OCI-LY3 (cell line): ENCODE measurements at regions not wholly inside any gene's neighbourhood (a gene's known extent, or its start where the extent isn't known, plus 50 kb on each side); places are given as distances from the start of the nearest gene placed in this dataset.

Experiments
- H2AFZ ChIP-seq: fragments of 200-600, 300-600 bp; shearing (Covaris generic); 2 replicates; pipeline ENCODE4 v1.6.0; 2014; ENCODE audit warnings: antibody characterized with exemption, low read depth, low read length
- H3K27ac ChIP-seq: fragments of 200-600, 300-600 bp; sonication (generic); 2 replicates; pipeline ENCODE4 v1.5.1; 2014; ENCODE audit warnings: mild to moderate bottlenecking, low read length, moderate library complexity, mixed read lengths
- H3K27me3 ChIP-seq: fragments of 200-600, 300-600 bp; sonication (generic); 2 replicates; pipeline ENCODE4 v1.6.1; 2014; ENCODE audit warnings: low read depth, low read length, mixed read lengths
- H3K36me3 ChIP-seq: fragments of 200-600, 300-600 bp; sonication (generic); replicated peaks from 2 replicates; pipeline ENCODE3; 2014; ENCODE audit warnings: low read depth, low read length, mixed read lengths
- H3K4me1 ChIP-seq: fragments of 300-600, 200-600 bp; sonication (generic); 2 replicates; pipeline ENCODE4 v1.6.1; 2014; ENCODE audit warnings: low read length, mixed read lengths
- H3K4me2 ChIP-seq: fragments of 200-600, 300-600 bp; sonication (generic); 2 replicates; pipeline ENCODE4 v1.6.1; 2014; ENCODE audit warnings: low read length, mixed read lengths
- H3K4me3 ChIP-seq: fragments of 300-600, 200-600 bp; sonication (generic); 2 replicates; pipeline ENCODE4 v1.5.1; 2014; ENCODE audit warnings: antibody characterized with exemption, mild to moderate bottlenecking, low read length, moderate library complexity
- H3K79me2 ChIP-seq: fragments of 300-600, 200-600 bp; shearing (Covaris generic); 2 replicates; pipeline ENCODE4 v1.6.1; 2014; ENCODE audit warnings: mild to moderate bottlenecking, low read length, mixed read lengths
- H3K9ac ChIP-seq: fragments of 300-600, 200-600 bp; shearing (Covaris generic); 2 replicates; pipeline ENCODE4 v1.6.0; 2014; ENCODE audit warnings: mild to moderate bottlenecking, low read length, moderate library complexity
- H3K9me3 ChIP-seq: fragments of 200-600, 300-600 bp; shearing (Covaris generic); 2 replicates; pipeline ENCODE4 v1.6.1; 2014; ENCODE audit warnings: low read length, mixed read lengths; ENCODE audit not compliant: insufficient read depth
- H4K20me1 ChIP-seq: fragments of 200-600, 300-600 bp; sonication (generic); 2 replicates; pipeline ENCODE4 v1.6.1; 2016; ENCODE audit warnings: low read length, mixed read lengths; ENCODE audit not compliant: insufficient read depth
- EZH2phosphoT487 ChIP-seq: fragments of 200-600 bp; shearing (Covaris generic); IDR thresholded peaks from 2 replicates; pipeline ENCODE4 v1.6.1; 2018; ENCODE audit warnings: antibody characterized with exemption, mixed run types, low read depth
- TF ChIP-seq, protein P1 (sequence below): fragments of 200-600, 300-600 bp; sonication (generic); IDR thresholded peaks from 2 replicates; pipeline ENCODE4 v1.5.1; 2014; ENCODE audit warnings: antibody characterized with exemption, low read length, low read depth

DNA sequence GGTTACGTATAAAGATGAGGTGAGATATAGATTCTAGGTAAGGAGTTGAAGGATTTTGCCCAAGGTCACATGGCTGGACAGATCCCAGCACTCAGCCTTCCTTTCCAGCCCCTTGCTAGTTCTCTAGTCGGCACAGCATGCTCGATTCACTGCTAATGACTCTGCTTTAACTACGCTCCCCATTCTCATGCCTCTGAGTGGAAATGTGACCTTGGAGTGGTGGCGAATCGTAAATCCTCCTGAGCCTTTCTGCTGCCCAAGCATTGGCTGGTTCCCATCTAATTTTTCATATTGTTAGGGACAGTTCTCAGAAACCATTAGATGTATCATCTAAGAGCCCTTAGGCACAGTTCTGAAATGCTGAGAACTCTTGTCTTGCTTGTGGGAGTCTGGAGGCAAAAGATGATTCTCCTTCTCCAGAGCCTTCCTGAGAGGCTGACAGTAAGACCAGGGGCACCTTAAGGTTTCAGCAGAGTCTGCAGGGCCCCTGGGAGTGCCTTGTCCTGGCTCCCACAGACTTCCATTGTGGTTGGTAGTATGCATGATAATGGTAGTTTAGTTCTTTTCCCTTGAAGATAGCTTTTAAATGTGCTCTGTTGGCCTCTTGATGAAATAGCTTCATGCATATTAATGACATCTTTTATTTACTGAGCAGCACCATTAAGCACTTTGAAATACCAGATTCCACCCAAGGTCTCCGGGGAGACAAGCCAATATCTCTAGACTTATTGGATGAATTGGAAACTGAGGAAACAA, 377.8 kb upstream of the SLC14A2 start:
- Histone ChIP-seq H3K27me3 (peaks cover 6% of the 10 kb centered on the region), H3K36me3 (no peaks in the 10 kb centered on the region)

DNA sequence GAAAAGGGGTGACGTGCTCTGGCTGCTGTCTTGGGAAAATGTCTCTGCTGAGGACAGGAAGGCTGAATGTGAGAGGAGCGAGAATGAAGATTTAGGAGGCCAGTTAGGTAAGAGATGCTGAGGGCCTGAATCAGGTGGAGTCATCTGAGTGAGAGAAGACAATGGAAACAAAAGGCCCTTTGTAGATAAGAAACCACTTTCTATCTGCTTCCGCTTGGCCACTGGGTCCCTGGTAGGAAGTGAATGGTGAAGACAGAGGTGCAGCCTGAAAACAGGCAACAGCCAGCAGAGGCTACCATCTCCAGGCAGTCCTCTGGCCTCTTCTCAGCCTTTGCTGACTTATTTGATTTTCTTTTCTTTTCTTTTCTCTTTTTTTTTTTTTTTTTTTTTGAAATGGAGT, 374.0 kb upstream of the SLC14A2 start:
- Histone ChIP-seq H3K9ac (no peak overlapping the region), H3K4me3 (no peak overlapping the region), H2AFZ (no peak overlapping the region), H3K36me3 (no peaks in the 10 kb centered on the region), H3K27me3 (peaks cover 6% of the 10 kb centered on the region), H3K9me3 (no peaks in the 10 kb centered on the region), H3K4me2 (no peak overlapping the region), H4K20me1 (no peaks in the 10 kb centered on the region), H3K79me2 (no peaks in the 10 kb centered on the region), H3K4me1 (no peaks in the 10 kb centered on the region), H3K27ac (no peak overlapping the region)
- TF ChIP-seq EZH2phosphoT487, result no peak
- TF ChIP-seq, protein P1, sequence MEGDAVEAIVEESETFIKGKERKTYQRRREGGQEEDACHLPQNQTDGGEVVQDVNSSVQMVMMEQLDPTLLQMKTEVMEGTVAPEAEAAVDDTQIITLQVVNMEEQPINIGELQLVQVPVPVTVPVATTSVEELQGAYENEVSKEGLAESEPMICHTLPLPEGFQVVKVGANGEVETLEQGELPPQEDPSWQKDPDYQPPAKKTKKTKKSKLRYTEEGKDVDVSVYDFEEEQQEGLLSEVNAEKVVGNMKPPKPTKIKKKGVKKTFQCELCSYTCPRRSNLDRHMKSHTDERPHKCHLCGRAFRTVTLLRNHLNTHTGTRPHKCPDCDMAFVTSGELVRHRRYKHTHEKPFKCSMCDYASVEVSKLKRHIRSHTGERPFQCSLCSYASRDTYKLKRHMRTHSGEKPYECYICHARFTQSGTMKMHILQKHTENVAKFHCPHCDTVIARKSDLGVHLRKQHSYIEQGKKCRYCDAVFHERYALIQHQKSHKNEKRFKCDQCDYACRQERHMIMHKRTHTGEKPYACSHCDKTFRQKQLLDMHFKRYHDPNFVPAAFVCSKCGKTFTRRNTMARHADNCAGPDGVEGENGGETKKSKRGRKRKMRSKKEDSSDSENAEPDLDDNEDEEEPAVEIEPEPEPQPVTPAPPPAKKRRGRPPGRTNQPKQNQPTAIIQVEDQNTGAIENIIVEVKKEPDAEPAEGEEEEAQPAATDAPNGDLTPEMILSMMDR, result no peak

More for the DNA sequence above, 377.8 kb upstream of the SLC14A2 start:
- H3K9me3 ChIP-seq, result no peaks in the 10 kb centered on the region
- H3K27ac ChIP-seq, result no peak overlapping the region
- no peaks in the 10 kb centered on the region for H4K20me1 ChIP-seq
- no peak overlapping the region for H3K4me3 ChIP-seq
- no peak overlapping the region for H3K9ac ChIP-seq
- no peaks in the 10 kb centered on the region for H3K79me2 ChIP-seq
- no peak overlapping the region for H2AFZ ChIP-seq
- H3K4me2 ChIP-seq, result no peak overlapping the region
- TF ChIP-seq, protein P1, result no peak
- no peak for TF ChIP-seq EZH2phosphoT487
- no peaks in the 10 kb centered on the region for H3K4me1 ChIP-seq

DNA sequence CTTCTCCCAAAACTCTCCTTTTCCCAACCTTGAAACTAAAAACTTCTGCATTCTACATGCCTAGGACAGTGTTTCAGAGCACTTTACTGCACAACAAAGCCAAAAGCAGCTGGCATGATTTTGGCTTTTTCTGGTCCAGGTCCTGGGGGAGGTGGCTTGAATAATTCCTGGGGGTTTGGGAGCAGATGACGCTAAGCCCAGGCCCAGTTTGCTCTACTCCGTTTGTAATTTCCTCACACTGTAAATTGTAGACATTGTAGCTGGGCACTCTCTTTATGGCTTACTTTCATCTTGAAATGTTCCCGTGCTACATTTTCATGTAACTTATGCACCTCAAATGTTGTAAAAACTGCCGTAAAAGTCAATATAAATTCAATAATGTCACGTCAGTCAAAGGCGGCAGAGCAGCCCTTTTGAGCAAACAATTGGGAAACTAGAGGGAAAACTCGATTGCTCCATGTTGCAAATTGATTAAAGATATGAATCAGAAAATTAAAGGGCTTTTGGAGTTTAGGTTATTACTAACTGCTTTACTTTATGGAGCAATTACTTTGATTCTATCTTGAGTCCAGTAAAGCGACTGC, 373.2 kb upstream of the SLC14A2 start:
- H3K79me2 ChIP-seq, result no peaks in the 10 kb centered on the region
- H3K9ac ChIP-seq, result no peak overlapping the region

More for the DNA sequence above, 373.2 kb upstream of the SLC14A2 start:
- Histone ChIP-seq H2AFZ (no peak overlapping the region), H3K36me3 (no peaks in the 10 kb centered on the region), H3K9me3 (no peaks in the 10 kb centered on the region), H3K4me2 (no peak overlapping the region), H3K27me3 (peaks cover 6% of the 10 kb centered on the region), H4K20me1 (no peaks in the 10 kb centered on the region), H3K4me1 (no peaks in the 10 kb centered on the region), H3K4me3 (no peak overlapping the region), H3K27ac (no peak overlapping the region)
- TF ChIP-seq EZH2phosphoT487, result no peak
- TF ChIP-seq, protein P1, result no peak
